Globus pallidus (tissue), 1 donor: ENCODE measurements at regions not wholly inside any gene's neighbourhood (a gene's known extent, or its start where the extent isn't known, plus 50 kb on each side); places are given as distances from the start of the nearest gene placed in this dataset.

Experiments
- DNase-seq: peaks from one replicate; pipeline ENCODE4 v3.0.0-alpha.2; 2015; ENCODE audit warnings: low spot score

- DNase-seq: no peak
Observed at GRCh38 chr2:126827371-126827770, 71.3 kb upstream of the TEX51 start.

GRCh38 chr2:126828051-126828450 is 70.6 kb upstream of the TEX51 start:
- DNase-seq: no peak

- DNase-seq: no peak
Observed at GRCh38 chr2:126828491-126828890, 70.2 kb upstream of the TEX51 start.

DNA sequence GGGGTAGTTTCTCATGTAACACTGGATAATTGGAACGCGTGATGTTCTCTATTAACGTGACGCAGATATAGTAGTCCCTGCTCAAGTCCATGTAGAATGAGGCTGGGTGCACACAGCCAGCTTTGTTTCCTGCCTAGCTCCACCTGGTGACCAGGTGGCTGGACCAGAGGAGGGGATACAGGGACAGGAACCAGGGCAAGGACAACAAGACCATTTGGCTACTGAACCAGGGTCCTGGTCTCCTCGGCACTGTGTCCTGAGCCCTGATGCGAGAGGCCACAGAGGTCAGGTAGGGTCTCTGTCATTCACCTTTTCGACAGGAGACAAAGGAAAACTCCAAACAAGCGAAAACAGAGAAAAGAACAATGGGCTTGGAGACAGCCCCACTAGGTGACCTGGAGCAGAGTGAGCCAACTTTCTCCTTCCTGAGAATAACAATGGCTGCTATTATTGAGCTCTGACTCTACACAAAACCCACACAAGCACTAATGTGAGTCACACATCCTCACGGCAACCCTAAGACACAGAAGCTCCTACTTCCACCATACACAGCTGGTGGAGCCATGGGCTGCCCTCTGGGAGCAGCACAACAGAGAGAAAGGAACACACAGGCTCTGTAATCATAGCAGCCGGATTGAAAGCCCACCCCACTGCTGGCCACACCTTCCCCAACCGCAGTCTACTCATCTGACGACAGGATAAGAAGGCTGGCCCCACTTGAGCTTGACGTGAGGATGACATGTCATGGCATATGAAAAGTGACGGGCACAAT is 67.3 kb upstream of the TEX51 start:
- DNase-seq: no peak

- DNase-seq: no peak
Observed at GRCh38 chr2:126832014-126832413, 66.7 kb upstream of the TEX51 start.

DNA sequence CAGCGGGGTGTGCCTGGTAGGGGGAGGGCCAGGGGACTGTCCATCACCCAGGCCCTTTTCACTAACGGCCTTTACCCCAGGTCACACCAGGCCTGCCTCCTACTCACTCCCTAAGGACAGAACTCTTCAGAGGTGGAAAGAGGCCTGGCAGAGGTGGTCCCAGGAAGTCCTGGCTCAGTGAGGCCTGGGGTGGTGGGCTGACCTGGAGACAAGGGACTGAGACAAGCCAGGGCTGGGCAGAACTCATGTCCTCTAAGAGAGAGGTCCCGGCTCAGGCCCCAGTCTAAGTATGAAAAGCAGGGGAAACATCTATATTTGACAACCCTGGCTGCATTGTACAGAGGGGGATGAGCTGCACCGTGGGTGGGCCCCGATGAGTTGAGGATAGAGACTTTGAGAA is 65.9 kb upstream of the TEX51 start:
- DNase-seq: no peak

- DNase-seq: no peak
Observed at GRCh38 chr2:126834006-126834659, 64.6 kb upstream of the TEX51 start.

GRCh38 chr2:126835261-126835660 is 63.4 kb upstream of the TEX51 start:
- no peak for DNase-seq

- no peak for DNase-seq
Observed at GRCh38 chr2:126835831-126836230, 62.9 kb upstream of the TEX51 start.

GRCh38 chr2:126836761-126837679 is 61.7 kb upstream of the TEX51 start:
- no peak for DNase-seq

DNA sequence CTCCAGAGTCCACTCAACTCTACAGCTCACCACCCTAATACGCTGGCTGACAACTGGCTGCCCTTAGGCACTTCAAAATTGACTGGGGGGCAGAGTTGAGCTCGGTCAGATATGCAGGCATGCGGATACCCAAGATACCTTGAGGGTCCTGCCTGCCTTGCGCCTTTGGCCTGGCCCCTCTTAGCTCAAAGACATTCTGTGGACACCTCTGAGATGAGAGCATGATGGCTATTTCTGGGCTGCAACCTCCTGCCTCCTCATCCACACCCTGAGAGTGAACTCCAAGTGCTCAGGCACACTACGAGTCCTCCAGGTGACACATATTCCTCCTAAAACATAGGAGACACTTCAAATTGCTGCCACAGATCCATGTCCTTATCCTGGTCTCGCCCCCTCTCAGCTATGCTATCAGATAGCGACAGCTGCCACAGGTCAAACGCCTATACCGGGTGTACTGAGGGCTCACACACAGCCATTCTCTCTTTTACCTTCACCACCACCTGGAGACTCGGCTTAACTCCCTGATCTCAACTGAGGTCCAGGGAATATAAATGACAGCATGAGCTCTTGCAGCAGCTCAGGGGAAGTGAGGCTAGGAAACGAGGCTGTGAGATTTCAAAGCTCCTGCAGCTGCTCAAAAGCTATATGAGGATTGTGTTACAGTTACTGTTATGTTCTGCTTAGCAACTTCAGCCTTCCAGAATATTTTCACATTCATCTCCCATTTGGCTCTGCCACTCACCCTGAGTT is 60.5 kb upstream of the TEX51 start:
- DNase-seq: no peak

DNA sequence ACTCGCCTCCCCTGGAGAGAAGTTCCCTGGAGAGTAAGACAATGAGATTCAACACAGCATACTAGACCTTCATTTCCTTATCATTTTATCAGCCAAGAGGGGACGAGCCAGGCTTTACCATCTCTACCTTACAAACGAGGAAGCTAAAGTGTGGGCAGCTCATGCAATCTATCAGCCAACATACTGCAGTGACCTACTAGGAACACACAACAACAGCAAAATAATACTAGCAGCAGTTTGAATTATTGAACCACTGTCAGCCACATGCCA is 60.0 kb upstream of the TEX51 start:
- no peak for DNase-seq

GRCh38 chr2:126839796-126840195 is 58.9 kb upstream of the TEX51 start:
- no peak for DNase-seq

- DNase-seq: no peak
Observed at GRCh38 chr2:126843081-126843480, 55.6 kb upstream of the TEX51 start.

DNA sequence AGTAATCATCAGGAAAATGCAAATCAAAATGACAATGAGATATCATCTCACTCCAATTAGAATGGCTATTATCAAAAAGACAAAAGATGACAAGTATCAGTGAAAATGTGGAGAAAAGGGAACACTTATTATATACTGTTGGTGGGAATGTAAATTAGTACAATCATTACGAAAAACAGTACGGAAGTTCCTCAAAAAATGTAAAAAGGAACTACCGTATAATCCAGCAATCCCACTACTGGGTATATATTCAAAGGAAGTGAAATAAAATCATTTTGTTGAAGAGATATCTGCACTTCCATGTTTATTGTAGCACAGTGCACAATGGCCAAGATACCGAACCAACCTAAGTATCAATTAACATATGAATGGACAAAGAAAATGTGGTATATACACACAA is 52.4 kb upstream of the TEX51 start:
- DNase-seq: no peak
